ENCODE measurements at regions not wholly inside any gene's neighbourhood (a gene's known extent, or its start where the extent isn't known, plus 50 kb on each side); places are given as distances from the start of the nearest gene placed in this dataset.
"Not testable (repeated sequence)": the region's sequence is repeated elsewhere in the genome, so short reads cannot be mapped to it uniquely, and the experiment has no call there.

DNA sequence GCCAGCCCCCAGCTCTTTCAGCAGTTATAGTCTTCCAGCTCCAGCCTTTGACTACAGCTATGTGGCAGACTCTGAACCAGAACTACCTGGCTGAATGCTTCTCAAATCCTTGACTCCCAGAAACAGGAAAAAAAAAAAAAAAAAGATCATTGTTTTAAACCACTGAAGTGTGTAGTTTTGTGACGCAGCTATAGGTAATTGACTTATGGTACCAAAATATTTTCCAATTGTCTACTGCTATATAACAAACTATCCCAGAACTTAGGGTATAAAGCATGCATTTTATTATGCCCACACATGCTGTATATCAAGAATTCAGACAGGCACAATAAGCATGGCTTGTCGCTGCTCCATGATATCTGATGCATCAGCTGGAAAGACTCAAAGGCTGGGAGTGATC is 127.1 kb upstream of the POC5 start:
- DNase-seq (ENCODE audit: low spot score) = no peak

DNA sequence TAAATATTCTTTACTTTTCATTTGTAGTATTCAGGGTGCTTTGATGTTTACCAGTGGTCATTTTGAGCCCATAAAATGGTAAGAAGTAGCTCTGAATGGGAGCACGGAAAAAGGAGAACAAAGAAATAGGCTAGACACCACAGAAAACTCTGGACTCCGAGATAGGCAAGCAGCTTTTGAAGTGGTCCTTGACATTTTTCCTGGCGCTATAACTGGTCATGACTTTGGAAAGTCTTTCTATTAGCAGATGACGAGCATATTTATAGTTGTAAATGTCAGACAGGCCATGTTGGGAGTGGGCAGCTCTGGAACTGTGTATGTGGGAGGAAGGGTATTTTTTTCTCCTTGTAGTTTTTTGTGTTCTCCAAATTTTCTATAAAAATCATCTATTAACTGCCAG is 126.1 kb upstream of the POC5 start:
- no peak for DNase-seq (ENCODE audit: low spot score)

DNA sequence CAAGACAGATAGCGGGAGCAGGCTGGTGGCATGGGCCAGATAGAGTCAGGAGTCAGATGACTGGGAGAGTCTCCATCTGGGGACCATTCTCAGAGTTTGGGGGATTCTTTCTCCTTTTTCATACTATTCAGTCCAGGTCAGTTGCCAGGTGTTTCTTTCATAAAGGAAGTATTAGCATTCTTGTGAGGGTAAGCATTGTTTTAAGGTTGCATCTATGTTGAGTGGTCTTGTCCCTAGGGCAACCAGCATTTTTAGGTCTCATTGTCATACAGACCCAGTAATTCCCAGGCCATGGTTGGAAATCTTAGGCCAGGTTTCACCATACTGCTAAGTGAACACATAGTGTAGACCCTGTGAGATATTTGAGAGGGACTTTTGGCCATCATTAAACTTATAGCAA is 122.3 kb upstream of the POC5 start:
- no peak for DNase-seq (ENCODE audit: low spot score)

DNA sequence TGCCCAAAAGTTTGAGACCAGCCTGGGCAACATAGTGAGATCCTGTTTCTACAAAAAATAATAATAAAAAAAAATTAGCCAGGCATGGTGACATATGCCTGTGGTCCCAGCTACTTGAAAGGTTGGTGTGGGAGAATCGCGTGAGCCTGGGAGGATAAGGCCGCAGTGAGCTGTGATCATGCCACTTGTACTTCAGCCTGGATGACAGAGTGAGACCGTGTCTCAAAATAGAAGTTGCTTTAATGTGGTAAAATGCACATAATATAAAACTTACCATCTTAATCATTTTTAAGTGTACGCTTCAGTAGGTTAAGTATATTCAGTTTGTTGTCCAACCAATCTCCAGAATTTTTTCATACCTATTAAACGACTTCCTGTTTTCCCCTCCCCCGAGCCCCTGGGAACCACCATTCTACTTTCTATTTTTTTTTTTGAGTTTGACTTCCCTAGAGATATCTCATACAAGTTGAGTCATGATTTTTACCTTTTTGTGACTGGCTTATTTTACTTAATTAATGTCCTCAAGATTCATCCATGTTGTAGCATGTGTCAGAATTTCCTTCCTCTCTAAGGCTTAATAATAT is 120.1 kb upstream of the POC5 start:
- no peak for DNase-seq (ENCODE audit: low spot score)

DNA sequence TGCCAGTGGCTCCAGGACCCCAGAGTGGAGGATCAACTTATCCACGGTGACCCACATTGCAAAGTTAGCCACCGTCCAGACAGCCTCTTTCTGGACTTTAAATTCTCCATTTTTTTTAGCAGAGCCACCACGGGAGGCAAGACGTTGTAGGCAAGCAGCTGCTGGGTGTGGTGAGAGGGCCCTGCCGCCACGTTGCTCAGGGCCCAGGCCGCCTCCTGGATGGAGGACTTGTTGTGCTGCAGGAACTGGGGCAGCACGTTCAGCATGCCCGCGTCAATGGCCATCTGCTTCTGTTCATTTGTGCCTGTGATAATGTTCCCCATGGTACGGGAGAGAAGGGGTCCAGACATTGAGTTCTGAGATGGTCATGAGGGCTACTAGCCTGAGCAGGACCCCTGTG is 114.3 kb upstream of the POC5 start:
- no peak for DNase-seq (ENCODE audit: low spot score)

DNA sequence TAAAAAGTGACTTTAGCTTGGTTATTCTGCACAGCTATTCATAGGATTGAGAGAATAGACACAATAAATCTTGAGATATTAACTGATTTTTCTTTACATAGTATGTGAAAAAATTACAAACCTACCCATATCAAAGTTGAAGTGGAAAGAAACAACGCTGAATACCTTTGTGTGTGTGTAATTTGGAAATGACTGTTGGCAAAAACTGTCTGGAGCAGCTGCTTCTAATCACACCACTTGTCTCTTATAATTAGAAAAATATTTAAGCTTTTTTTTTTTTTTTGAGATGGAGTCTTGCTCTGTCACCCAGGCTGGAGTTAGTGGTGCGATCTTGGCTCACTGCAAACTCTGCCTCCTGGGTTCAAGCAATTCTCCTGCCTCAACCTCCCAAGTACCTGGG is 110.8 kb upstream of the POC5 start:
- no peak for DNase-seq (ENCODE audit: low spot score)

DNA sequence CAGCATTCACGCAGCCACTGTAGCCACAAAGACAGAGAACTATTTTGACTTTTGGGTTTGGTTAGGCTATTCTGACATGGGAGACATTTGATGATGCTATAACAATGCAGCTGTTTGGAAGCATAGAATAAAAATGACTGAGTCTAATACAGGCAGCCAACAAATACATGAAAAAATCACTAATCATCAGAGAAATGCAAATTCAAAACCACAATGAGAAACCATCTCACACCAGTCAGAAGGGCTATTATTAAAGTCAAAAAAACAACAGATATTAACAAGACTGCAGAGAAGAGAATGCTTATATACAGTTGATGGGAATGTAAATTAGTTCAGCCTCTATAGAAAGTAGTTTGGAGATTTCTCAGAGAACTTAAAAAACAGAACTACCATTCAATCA is 107.1 kb upstream of the POC5 start:
- DNase-seq (ENCODE audit: low spot score) = no peak

DNA sequence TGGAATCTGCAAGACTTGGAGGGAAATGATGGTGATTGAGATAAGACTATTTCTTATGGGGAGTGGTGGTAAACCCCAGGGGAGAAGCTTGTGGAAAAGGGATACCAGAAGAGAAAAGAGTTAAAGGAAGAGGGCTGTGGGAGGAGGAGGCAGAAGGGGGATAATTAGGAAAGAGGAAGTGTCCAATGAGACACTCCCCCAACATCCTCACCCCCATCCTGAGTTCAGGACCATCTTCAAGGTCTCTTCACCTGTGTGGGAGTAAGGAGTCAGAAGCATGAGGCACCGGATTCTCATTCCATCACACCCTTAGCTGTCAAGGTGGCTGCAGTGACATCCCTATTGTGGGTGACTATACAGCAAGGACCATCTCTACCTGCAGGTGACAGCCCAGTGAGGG is 106.6 kb upstream of the POC5 start:
- DNase-seq (ENCODE audit: low spot score) = no peak

DNA sequence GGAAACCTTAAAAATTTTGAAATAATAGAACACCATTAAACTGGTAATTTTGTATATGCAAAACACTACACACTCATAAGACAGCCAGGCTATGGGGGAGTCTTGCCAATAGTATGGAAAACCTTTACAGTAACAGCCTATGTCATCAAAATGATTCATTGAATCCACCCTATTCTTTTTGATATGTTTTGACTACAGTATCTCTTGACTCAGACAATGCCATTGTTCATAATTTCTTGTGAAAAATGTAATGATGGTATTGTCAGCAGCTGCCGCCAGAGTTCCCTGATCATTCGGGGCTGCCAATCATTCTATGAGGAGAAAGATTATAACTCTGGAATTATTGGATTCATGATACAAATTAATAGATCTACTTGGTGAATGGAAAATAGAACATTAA is 101.4 kb upstream of the POC5 start:
- DNase-seq (ENCODE audit: low spot score) = no peak

DNA sequence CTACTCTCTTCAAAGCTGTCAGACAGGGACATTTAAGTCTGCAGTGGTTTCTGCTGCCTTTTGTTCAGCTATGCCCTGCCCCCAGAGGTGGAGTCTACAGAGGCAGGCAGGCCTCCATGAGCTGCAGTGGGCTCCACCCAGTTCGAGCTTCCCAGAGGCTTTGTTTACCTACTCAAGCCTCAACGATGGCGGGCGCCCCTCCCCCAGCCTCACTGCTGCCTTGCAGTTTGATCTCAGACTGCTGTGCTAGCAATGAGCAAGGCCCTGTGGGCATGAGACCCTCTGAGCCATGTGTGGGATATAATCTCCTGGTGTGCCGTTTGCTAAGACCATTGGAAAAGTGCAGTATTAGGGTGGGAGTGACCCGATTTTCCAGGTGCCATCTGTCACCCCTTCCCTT is 82.5 kb upstream of the POC5 start:
- not testable (repeated sequence) for DNase-seq (ENCODE audit: low spot score)

DNA sequence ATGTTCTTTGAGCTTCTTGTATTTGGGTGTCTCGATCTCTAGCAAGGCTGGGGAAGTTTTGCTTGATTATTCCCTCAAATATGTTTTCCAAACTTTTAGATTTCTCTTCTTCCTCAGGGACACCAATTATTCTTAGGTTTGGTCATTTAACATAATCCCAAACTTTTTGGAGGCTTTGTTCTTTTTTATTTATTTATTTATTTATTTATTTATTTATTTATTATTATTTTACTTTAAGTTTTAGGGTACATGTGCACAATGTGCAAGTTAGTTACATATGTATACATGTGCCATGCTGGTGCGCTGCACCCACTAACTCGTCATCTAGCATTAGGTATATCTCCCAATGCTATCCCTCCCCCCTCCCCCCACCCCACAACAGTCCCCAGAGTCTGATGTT is 52.1 kb upstream of the POC5 start:
- DNase-seq (ENCODE audit: low spot score) = not testable (repeated sequence)

Data from NAMALWA (cell line).